Transverse colon (tissue), 4 donors: ENCODE measurements at regions not wholly inside any gene's neighbourhood (a gene's known extent, or its start where the extent isn't known, plus 50 kb on each side); places are given as distances from the start of the nearest gene placed in this dataset.
A peak's percentile ranks its signal among the peaks of the same experiment; 100 is the strongest.

Experiments used
- DNase-seq: peaks from one replicate; pipeline ENCODE4 v3.0.0-alpha.2; 2019
- H3K27ac ChIP-seq, 4 donors: fragments of 200-600 bp; sonication (generic); 2 replicates each; pipeline ENCODE4 v1.5.1; 2016 to 2018; ENCODE audit warnings: inconsistent platforms in 4 of 4
- H3K27me3 ChIP-seq: fragments of 200-600 bp; sonication (generic); 2 replicates; pipeline ENCODE4 v1.5.1; 2017; ENCODE audit warnings: inconsistent platforms
- H3K36me3 ChIP-seq, 4 donors: fragments of 200-600 bp; sonication (generic); 2 replicates each; pipeline ENCODE4 v1.5.1; 2017 to 2019; ENCODE audit warnings: inconsistent platforms in 4 of 4
- H3K4me1 ChIP-seq, 4 donors: fragments of 200-600 bp; sonication (generic); 2 replicates each; pipeline ENCODE4 v1.5.1; 2017 to 2020; ENCODE audit warnings: inconsistent platforms in 4 of 4
- H3K4me3 ChIP-seq, 4 donors: fragments of 200-600 bp; sonication (generic); 1 replicate in 1 of 4; 2 replicates in 3 of 4; pipeline versions ENCODE4 v1.5.1 to v1.6.1; 2017 to 2019; ENCODE audit warnings: inconsistent platforms in 4 of 4
- H3K9me3 ChIP-seq, 2 donors: fragments of 200-600 bp; sonication (generic); 2 replicates each; pipeline ENCODE4 v1.5.1; 2017 to 2019; ENCODE audit warnings: inconsistent platforms in 2 of 2
- EP300 ChIP-seq: sonication (generic); formaldehyde crosslinking; IDR thresholded peaks from one replicate; pipeline ENCODE4 v1.6.1; 2017; ENCODE audit warnings: antibody characterized with exemption, low read depth
- POLR2A ChIP-seq: fragments of 450-650 bp; IDR thresholded peaks from one replicate; pipeline ENCODE4 v1.6.1; 2016; ENCODE audit warnings: antibody characterized with exemption, mild to moderate bottlenecking, moderate library complexity
- POLR2AphosphoS5 ChIP-seq, 3 donors: sonication (generic); formaldehyde crosslinking; IDR thresholded peaks; one replicate each; pipeline ENCODE4 v1.6.1; 2016; ENCODE audit warnings: antibody characterized with exemption in 3 of 3
- WGBS, 2 donors: methylation state at CpG; one replicate each; pipeline ENCODE4 v1.1.5; 2018; ENCODE audit warnings: low coverage in 1 of 2; 5-methylcytosine and 5-hydroxymethylcytosine counted together
- in situ Hi-C, 4 donors: fragments of 200-750 bp; cut with MboI; loops; one replicate each; pipeline versions ENCODE4 v1.15.0 to v1.15.1; 2017; ENCODE audit warnings: low sequenced_read_pairs in 3 of 4, low pct_ligation_motif_present in 1 of 4, low pct_unique_long_range_greater_than_20kb in 1 of 4
- intact Hi-C: fragments of 100-400 bp; cut with DNase I; formaldehyde crosslinking; loops from one replicate; pipeline ENCODE4 v1.15.1; 2023; ENCODE audit warnings: low total_unique reads
- TF ChIP-seq, protein P1 (sequence below), 5 experiments: fragments of 200-600 bp in 3 of 5; fragments of 450-650 bp in 2 of 5; sonication (generic) in 3 of 5; IDR thresholded peaks; 1 replicate in 2 of 5; 2 replicates in 3 of 5; pipeline ENCODE4 v1.5.1; 2016 to 2017; ENCODE audit warnings: antibody characterized with exemption in 5 of 5, inconsistent platforms in 3 of 5, mild to moderate bottlenecking in 2 of 5, moderate library complexity in 1 of 5

DNA sequence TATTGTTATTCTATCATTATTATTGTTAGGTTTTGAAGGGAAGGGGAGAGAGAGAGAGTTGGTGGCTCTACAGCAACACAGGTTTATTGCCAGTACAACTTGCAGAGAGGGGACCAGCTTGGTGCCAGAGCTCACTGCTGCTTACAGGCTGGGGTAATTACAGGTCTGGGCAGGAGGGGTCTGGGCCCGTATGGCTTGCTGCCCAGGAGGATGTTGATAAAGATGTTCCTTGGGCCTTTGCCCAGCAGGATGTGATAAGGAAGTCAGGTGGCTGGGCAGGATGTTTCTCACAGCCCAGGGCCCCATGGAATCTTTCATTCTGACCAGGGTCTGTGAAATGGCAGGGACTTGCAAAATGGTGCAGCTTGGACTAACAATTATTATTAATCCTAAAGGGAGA is 64.2 kb upstream of the ZNF599 start:
- intact Hi-C loops: no loop called here
- H3K27me3 ChIP-seq: no peaks in the 10 kb centered on the region
- peak in 1 of 3 donors; percentile 8 for TF ChIP-seq POLR2AphosphoS5 (IDR thresholded peaks at IDR 0.05)
- TF ChIP-seq, protein P1, sequence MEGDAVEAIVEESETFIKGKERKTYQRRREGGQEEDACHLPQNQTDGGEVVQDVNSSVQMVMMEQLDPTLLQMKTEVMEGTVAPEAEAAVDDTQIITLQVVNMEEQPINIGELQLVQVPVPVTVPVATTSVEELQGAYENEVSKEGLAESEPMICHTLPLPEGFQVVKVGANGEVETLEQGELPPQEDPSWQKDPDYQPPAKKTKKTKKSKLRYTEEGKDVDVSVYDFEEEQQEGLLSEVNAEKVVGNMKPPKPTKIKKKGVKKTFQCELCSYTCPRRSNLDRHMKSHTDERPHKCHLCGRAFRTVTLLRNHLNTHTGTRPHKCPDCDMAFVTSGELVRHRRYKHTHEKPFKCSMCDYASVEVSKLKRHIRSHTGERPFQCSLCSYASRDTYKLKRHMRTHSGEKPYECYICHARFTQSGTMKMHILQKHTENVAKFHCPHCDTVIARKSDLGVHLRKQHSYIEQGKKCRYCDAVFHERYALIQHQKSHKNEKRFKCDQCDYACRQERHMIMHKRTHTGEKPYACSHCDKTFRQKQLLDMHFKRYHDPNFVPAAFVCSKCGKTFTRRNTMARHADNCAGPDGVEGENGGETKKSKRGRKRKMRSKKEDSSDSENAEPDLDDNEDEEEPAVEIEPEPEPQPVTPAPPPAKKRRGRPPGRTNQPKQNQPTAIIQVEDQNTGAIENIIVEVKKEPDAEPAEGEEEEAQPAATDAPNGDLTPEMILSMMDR (IDR thresholded peaks at IDR 0.05): no peak
- H3K9me3 ChIP-seq: no peaks in the 10 kb centered on the region
- peak; percentile 20 for DNase-seq
- H3K27ac ChIP-seq: peak overlapping the region in 1 of 4 donors; percentile 38
- H3K4me3 ChIP-seq: no peak overlapping the region
- in situ Hi-C loops: no loop called here
- H3K36me3 ChIP-seq: no peaks in the 10 kb centered on the region
- peaks cover 0 to 21% (median 9%) of the 10 kb centered on the region in 4 donors for H3K4me1 ChIP-seq
- WGBS, 2 donors: 7% methylated on average over 1 of the region's 1 CpG; no CpG with 5 or more reads in 1 of the 2 donors

DNA sequence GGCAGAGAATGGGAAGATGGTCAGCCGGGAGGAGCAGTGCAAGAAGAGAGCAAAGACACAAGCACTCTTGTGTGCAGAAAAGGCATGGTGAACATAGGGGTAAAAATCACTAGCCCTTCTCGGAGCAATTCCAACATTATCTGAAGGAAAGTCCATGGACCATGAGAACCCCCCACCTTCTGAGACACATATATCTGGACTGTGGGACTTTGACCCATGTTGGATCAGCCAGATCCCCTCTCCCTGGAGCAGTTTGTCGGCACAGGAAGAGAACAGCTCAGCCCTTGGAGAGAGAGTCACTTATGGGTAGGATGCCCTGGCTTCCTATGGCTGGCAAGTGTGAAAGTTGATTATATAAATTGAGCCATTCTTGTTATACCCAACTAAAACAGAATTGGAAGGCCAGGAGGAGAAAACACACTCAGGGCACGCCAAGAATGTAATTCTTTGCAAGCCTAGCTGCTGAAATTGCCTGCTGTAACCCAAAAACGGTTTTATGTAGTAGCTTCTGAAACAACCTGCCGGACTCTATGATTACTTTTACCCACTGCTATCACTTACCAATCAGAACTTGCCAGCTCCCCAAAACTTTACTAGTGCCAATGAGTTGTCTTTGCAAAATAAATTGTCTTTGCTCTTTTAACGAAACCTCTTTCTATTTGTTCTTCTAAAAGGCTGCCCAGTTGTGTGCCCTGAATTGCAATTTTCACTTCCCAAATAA is 62.8 kb upstream of the ZNF599 start:
- H3K36me3 ChIP-seq: no peaks in the 10 kb centered on the region
- H3K27ac ChIP-seq: no peak overlapping the region
- 81 to 88% methylated on average over 6 to 7 of the region's 7 CpGs for WGBS, 2 donors
- peaks cover 0 to 21% (median 9%) of the 10 kb centered on the region in 4 donors for H3K4me1 ChIP-seq
- H3K27me3 ChIP-seq: no peaks in the 10 kb centered on the region
- H3K4me3 ChIP-seq: no peak overlapping the region
- intact Hi-C loops: no loop called here
- no peaks in the 10 kb centered on the region for H3K9me3 ChIP-seq
- in situ Hi-C loops: no loop called here
- TF ChIP-seq POLR2A: no peak
- TF ChIP-seq EP300: no peak
- TF ChIP-seq POLR2AphosphoS5 (IDR thresholded peaks at IDR 0.05): no peak
- TF ChIP-seq, protein P1 (IDR thresholded peaks at IDR 0.05): no peak
- no peak for DNase-seq

DNA sequence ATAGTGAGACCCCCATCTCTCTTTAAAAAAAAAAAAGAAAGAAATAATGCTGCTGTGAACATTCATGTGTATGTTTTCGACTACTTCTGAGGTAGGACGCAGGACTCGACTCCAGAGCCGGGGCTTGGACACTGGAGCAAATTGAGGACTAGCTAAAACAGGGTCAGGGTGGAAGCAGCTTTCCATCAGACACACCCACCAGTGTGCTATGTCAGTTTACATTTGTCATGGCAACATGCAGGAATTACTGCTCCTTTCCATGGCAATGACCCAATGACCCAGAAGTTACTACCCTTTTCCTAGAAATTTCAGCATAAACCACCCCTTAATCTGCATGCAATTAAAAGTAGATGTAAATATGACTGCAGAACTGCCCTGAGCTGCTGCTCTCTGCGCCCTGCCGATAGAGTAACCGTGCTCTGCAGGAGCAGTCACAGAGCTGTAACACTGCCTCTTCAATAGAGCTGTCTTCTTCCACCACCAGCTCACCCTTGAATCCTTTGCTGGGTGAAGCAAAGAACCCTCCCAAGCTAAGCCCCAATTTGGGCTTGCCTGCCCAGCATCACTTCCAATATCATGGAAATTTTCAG is 61.6 kb upstream of the ZNF599 start:
- TF ChIP-seq EP300 (no peak), POLR2A (no peak), POLR2AphosphoS5 (IDR thresholded peaks at IDR 0.05) (no peak)
- TF ChIP-seq, protein P1 (IDR thresholded peaks at IDR 0.05): no peak
- no peaks in the 10 kb centered on the region for H3K9me3 ChIP-seq
- in situ Hi-C loops (no loop called here), intact Hi-C loops (no loop called here)
- H3K27me3 ChIP-seq: no peaks in the 10 kb centered on the region
- peaks cover 0 to 21% (median 9%) of the 10 kb centered on the region in 4 donors for H3K4me1 ChIP-seq
- no peak for DNase-seq
- no peak overlapping the region for H3K4me3 ChIP-seq
- no peaks in the 10 kb centered on the region for H3K36me3 ChIP-seq
- H3K27ac ChIP-seq: no peak overlapping the region
- WGBS, 2 donors: 75 to 100% methylated on average over 2 to 7 of the region's 7 CpGs

DNA sequence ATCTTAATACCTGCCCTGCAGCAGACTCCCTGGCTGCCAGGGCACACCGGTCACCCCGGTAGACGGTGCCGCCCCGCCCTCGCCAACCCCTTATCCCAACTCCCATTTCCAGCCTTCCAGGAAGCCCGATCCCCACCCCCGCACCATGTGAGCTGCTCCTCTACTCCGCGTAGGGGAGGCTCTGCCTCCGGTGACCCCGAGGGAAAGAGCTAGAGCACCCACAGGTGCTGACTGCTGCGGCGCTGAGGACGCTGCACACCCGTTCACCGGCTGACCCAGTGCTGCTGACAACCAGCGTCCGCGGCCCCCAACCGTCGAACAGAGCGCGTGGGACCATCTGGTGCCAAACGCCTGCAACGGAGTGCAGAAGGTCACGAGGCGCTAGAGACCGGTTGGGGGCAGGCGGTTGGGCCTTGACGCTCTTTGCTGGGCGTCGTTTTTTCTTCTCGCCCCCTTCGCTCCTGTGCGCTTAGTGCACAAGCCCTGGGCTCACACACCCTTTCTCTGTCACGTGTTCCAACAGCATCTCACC is 59.6 kb upstream of the ZNF599 start:
- in situ Hi-C loops: no loop called here
- 83 to 90% methylated on average over 7 to 37 of the region's 37 CpGs for WGBS, 2 donors

More for the DNA sequence above, 59.6 kb upstream of the ZNF599 start:
- Histone ChIP-seq H3K9me3 (no peaks in the 10 kb centered on the region), H3K4me3 (no peak overlapping the region), H3K27ac (no peak overlapping the region), H3K27me3 (no peaks in the 10 kb centered on the region), H3K4me1 (peaks cover 0 to 8% (median 0%) of the 10 kb centered on the region in 4 donors), H3K36me3 (no peaks in the 10 kb centered on the region)
- DNase-seq: no peak
- intact Hi-C loops: no loop called here
- TF ChIP-seq POLR2A: no peak
